GM12878 (cell line): ENCODE measurements at regions not wholly inside any gene's neighbourhood (a gene's known extent, or its start where the extent isn't known, plus 50 kb on each side); places are given as distances from the start of the nearest gene placed in this dataset.

Source experiments
- BCL11A ChIP-seq: IDR thresholded peaks from 2 replicates; pipeline ENCODE4 v1.6.1; 2011; ENCODE audit warnings: low read depth, low read length
- CEBPB ChIP-seq, 2 experiments: fragments of 150-350 bp in 1 of 2; IDR thresholded peaks; 2 replicates each; pipeline ENCODE4 v1.6.1; 2012 to 2014; ENCODE audit warnings: low read depth in 2 of 2, low read length in 2 of 2, borderline replicate concordance in 1 of 2, inconsistent platforms in 1 of 2
- CREB1 ChIP-seq: IDR thresholded peaks from 2 replicates; pipeline ENCODE4 v1.6.1; 2012; ENCODE audit warnings: low read depth, mild to moderate bottlenecking, inconsistent platforms
- E2F4 ChIP-seq: IDR thresholded peaks from 2 replicates; pipeline ENCODE4 v1.6.1; 2012; ENCODE audit warnings: low read depth, low read length, improper control_type of control experiment
- EED ChIP-seq: sonication (generic); IDR thresholded peaks from 2 replicates; pipeline ENCODE4 v1.6.1; 2016; ENCODE audit warnings: antibody characterized with exemption, low read depth
- IRF4 ChIP-seq: IDR thresholded peaks from 2 replicates; pipeline ENCODE4 v1.6.1; 2011; ENCODE audit warnings: low read depth, low read length
- MEF2A ChIP-seq: IDR thresholded peaks from 2 replicates; pipeline ENCODE4 v1.6.1; 2011; ENCODE audit warnings: low read depth, mild to moderate bottlenecking, low read length, moderate library complexity; ENCODE audit not compliant: insufficient read depth
- MEF2B ChIP-seq: fragments of 450-650 bp; IDR thresholded peaks from 2 replicates; pipeline ENCODE4 v1.6.1; 2018; ENCODE audit warnings: mild to moderate bottlenecking, moderate library complexity; ENCODE audit not compliant: partially characterized antibody, poor library complexity, severe bottlenecking
- NBN ChIP-seq: fragments of 450-650 bp; IDR thresholded peaks from 2 replicates; pipeline ENCODE4 v1.6.1; 2016
- NR2F1 ChIP-seq: fragments of 450-650 bp; conservative IDR thresholded peaks from 2 replicates; pipeline ENCODE4 v1.6.1; 2017; ENCODE audit warnings: mild to moderate bottlenecking
- POLR2AphosphoS2 ChIP-seq: IDR thresholded peaks from 2 replicates; pipeline ENCODE4 v1.6.1; 2011; ENCODE audit warnings: low read depth, mild to moderate bottlenecking, low read length, improper control_type of control experiment, moderate library complexity
- RCOR1 ChIP-seq: conservative IDR thresholded peaks from 2 replicates; pipeline ENCODE4 v1.6.1; 2012; ENCODE audit warnings: low read depth, low read length, improper control_type of control experiment
- SMAD1 ChIP-seq: fragments of 450-650 bp; IDR thresholded peaks from 2 replicates; pipeline ENCODE4 v1.6.1; 2018; ENCODE audit warnings: mild to moderate bottlenecking, low read depth; ENCODE audit not compliant: partially characterized antibody
- SMC3 ChIP-seq: IDR thresholded peaks from 2 replicates; pipeline ENCODE4 v1.6.1; 2011; ENCODE audit warnings: low read length, improper control_type of control experiment, borderline replicate concordance
- SREBF1 ChIP-seq: IDR thresholded peaks from 2 replicates; pipeline ENCODE4 v1.6.1; 2012; ENCODE audit warnings: mild to moderate bottlenecking, low read length
- STAT1 ChIP-seq: fragments of 450-650 bp; conservative IDR thresholded peaks from 2 replicates; pipeline ENCODE4 v1.6.1; 2014; ENCODE audit warnings: antibody characterized with exemption, mild to moderate bottlenecking
- TAF1 ChIP-seq: IDR thresholded peaks from 2 replicates; pipeline ENCODE4 v1.6.1; 2011; ENCODE audit warnings: mild to moderate bottlenecking, low read depth, low read length, borderline replicate concordance
- WRNIP1 ChIP-seq: IDR thresholded peaks from 2 replicates; pipeline ENCODE4 v1.6.1; 2011; ENCODE audit warnings: low read depth, low read length, improper control_type of control experiment, borderline replicate concordance
- ZBTB33 ChIP-seq: fragments of 450-650 bp; IDR thresholded peaks from 2 replicates; pipeline ENCODE4 v1.6.1; 2017; ENCODE audit warnings: mild to moderate bottlenecking
- ZNF207 ChIP-seq: fragments of 450-650 bp; IDR thresholded peaks from 2 replicates; pipeline ENCODE4 v1.6.1; 2014; ENCODE audit warnings: antibody characterized with exemption, mild to moderate bottlenecking, borderline replicate concordance
- ZNF24 ChIP-seq: fragments of 450-650 bp; IDR thresholded peaks from 2 replicates; pipeline ENCODE4 v1.6.1; 2017; ENCODE audit warnings: antibody characterized with exemption, mild to moderate bottlenecking
- TF ChIP-seq, protein P1 (sequence below): fragments of 450-650 bp; IDR thresholded peaks from 2 replicates; pipeline ENCODE4 v1.6.1; 2018; ENCODE audit warnings: mild to moderate bottlenecking, low read depth, moderate library complexity; ENCODE audit not compliant: partially characterized antibody
- TF ChIP-seq, protein P2 (sequence below): IDR thresholded peaks from 2 replicates; pipeline ENCODE4 v1.6.1; 2011; ENCODE audit warnings: borderline replicate concordance, low read depth, mild to moderate bottlenecking, moderate library complexity, low read length; ENCODE audit not compliant: insufficient read depth, poor library complexity, severe bottlenecking

DNA sequence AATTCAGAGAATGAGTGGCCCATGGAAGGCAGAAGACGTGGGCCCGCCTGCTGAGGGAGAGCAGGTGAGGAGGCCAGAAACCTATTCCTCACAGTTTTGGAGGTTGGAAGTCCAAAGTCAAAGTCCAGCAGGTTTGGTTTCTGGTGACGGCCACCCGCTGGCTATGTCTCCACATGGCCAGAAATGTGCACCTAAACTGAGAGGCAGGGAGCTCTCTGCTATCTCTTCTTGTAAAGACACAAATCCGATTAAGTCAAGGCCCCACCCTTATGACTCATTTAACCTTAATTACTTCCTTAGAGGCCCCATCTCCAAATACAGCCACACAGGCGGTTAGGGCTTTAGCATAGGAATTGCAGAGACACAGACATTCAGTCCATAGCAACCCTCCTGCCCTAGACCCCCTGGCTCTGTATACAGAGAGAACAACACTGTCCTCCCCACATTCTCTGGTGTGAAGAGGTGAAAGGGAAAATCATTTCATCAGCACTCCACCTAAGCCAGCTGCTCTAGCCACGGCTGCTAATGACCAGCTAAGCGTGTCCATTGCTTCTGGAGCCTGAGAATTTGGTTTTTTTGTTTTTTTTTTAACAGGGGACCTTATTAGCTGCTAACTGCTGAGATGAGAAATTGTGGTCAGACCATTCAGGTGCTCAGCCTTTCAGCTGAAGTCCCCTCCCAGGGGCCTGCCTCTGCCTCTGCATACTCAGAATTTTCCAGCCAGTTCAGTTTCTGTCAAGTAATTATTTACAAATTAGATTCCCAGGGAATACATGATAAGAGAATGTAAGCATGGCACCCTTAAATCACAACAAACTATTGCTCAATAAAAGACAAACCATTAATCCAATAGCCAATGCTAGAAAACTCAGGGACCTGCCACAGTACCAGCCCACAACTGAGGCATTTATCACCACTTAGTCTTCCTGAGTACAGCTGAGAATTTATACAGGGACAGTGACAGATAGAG lies 368.7 kb upstream of the ID2 start (continued):
- TF ChIP-seq POLR2AphosphoS2 (no peak), IRF4 (peak; percentile 43), SMAD1 (peak; percentile 92), SMC3 (peak; percentile 34; the same call in 1 of the 2 replicates), CREB1 (no peak), SREBF1 (peak; percentile 35; the same call in 1 of the 2 replicates), WRNIP1 (0 out of 2 replicates have a peak, but pooled peaks have one; percentile 38), ZBTB33 (no peak), MEF2A (peak; percentile 51; the same call in 1 of the 2 replicates), STAT1 (peak; percentile 40; the same call in 1 of the 2 replicates), BCL11A (peak; percentile 79; the same call in 1 of the 2 replicates), EED (peak; percentile 88), TAF1 (0 out of 2 replicates have a peak, but pooled peaks have one; percentile 8), NR2F1 (no peak; the same call in none of the 2 replicates), CEBPB (IDR thresholded peaks at IDR 0.05; ENCODE audit: borderline replicate concordance in 1 of 2, low read depth in 2 of 2, low read length in 2 of 2) (peak in 1 of 2 experiments; percentile 75; a peak in 1 of 4 replicates), MEF2B (peak; percentile 98), RCOR1 (0 out of 2 replicates have a peak, but pooled peaks have one; percentile 26), ZNF24 (peak; percentile 97), E2F4 (no peak), NBN (peak; percentile 90), ZNF207 (no peak)
- TF ChIP-seq, protein P1, sequence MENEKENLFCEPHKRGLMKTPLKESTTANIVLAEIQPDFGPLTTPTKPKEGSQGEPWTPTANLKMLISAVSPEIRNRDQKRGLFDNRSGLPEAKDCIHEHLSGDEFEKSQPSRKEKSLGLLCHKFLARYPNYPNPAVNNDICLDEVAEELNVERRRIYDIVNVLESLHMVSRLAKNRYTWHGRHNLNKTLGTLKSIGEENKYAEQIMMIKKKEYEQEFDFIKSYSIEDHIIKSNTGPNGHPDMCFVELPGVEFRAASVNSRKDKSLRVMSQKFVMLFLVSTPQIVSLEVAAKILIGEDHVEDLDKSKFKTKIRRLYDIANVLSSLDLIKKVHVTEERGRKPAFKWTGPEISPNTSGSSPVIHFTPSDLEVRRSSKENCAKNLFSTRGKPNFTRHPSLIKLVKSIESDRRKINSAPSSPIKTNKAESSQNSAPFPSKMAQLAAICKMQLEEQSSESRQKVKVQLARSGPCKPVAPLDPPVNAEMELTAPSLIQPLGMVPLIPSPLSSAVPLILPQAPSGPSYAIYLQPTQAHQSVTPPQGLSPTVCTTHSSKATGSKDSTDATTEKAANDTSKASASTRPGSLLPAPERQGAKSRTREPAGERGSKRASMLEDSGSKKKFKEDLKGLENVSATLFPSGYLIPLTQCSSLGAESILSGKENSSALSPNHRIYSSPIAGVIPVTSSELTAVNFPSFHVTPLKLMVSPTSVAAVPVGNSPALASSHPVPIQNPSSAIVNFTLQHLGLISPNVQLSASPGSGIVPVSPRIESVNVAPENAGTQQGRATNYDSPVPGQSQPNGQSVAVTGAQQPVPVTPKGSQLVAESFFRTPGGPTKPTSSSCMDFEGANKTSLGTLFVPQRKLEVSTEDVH: no peak
- TF ChIP-seq, protein P2, sequence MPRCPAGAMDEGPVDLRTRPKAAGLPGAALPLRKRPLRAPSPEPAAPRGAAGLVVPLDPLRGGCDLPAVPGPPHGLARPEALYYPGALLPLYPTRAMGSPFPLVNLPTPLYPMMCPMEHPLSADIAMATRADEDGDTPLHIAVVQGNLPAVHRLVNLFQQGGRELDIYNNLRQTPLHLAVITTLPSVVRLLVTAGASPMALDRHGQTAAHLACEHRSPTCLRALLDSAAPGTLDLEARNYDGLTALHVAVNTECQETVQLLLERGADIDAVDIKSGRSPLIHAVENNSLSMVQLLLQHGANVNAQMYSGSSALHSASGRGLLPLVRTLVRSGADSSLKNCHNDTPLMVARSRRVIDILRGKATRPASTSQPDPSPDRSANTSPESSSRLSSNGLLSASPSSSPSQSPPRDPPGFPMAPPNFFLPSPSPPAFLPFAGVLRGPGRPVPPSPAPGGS: peak; percentile 97
